H9 (cell line): ENCODE measurements at regions not wholly inside any gene's neighbourhood (a gene's known extent, or its start where the extent isn't known, plus 50 kb on each side); places are given as distances from the start of the nearest gene placed in this dataset.

Experiments used
- DNase-seq: peaks from one replicate; pipeline ENCODE4 v3.0.0-alpha.2; 2017
- H2AFZ ChIP-seq: one replicate; pipeline ENCODE4 v1.6.1; 2013; ENCODE audit warnings: mild to moderate bottlenecking, low read length, control low read depth, moderate library complexity
- H2AK5ac ChIP-seq: 2 replicates; pipeline ENCODE4 v1.6.1; 2013; ENCODE audit warnings: low read length, control low read depth, mixed read lengths; ENCODE audit not compliant: insufficient read length
- H2BK120ac ChIP-seq: one replicate; pipeline ENCODE4 v1.6.1; 2013; ENCODE audit warnings: low read depth, mild to moderate bottlenecking, low read length, control low read depth, inconsistent platforms; ENCODE audit not compliant: poor library complexity, severe bottlenecking
- H2BK12ac ChIP-seq: 2 replicates; pipeline ENCODE4 v1.6.1; 2013; ENCODE audit warnings: low read length, control low read depth, mixed read lengths, low read depth; ENCODE audit not compliant: insufficient read length
- H2BK15ac ChIP-seq: 2 replicates; pipeline ENCODE4 v1.6.1; 2013; ENCODE audit warnings: low read depth, low read length, control low read depth
- H2BK20ac ChIP-seq: one replicate; pipeline ENCODE4 v1.6.1; 2013; ENCODE audit warnings: low read depth, mild to moderate bottlenecking, low read length, control low read depth, inconsistent platforms; ENCODE audit not compliant: poor library complexity, severe bottlenecking
- H2BK5ac ChIP-seq: 2 replicates; pipeline ENCODE4 v1.6.1; 2013; ENCODE audit warnings: low read length, control low read depth, mixed read lengths; ENCODE audit not compliant: insufficient read length
- H3K14ac ChIP-seq: 2 replicates; pipeline ENCODE4 v1.6.1; 2013; ENCODE audit warnings: low read length, control low read depth; ENCODE audit not compliant: insufficient read depth
- H3K18ac ChIP-seq: 2 replicates; pipeline ENCODE4 v1.6.1; 2013; ENCODE audit warnings: low read depth, mild to moderate bottlenecking, mixed read lengths, low read length, control low read depth; ENCODE audit not compliant: insufficient read length
- H3K23ac ChIP-seq: 2 replicates; pipeline ENCODE4 v1.6.1; 2013; ENCODE audit warnings: low read length, control low read depth, mixed read lengths, low read depth; ENCODE audit not compliant: insufficient read length
- H3K23me2 ChIP-seq: 2 replicates; pipeline ENCODE4 v1.6.1; 2013; ENCODE audit warnings: low read depth, mild to moderate bottlenecking, mixed read lengths, low read length, control low read depth; ENCODE audit not compliant: insufficient read length, poor library complexity, severe bottlenecking
- H3K27ac ChIP-seq: 2 replicates; pipeline ENCODE4 v1.5.1; 2013; ENCODE audit warnings: low read length, control low read depth, mixed read lengths, low read depth; ENCODE audit not compliant: insufficient read length
- H3K27me3 ChIP-seq: 2 replicates; pipeline ENCODE4 v1.6.1; 2013; ENCODE audit warnings: low read length, control low read depth, inconsistent platforms; ENCODE audit not compliant: insufficient read depth
- H3K4ac ChIP-seq: 2 replicates; pipeline ENCODE4 v1.6.1; 2013; ENCODE audit warnings: low read depth, mild to moderate bottlenecking, control low read depth, inconsistent platforms, low read length, moderate library complexity
- H3K4me1 ChIP-seq: 2 replicates; pipeline ENCODE4 v1.6.1; 2013; ENCODE audit warnings: low read length, control low read depth, inconsistent platforms; ENCODE audit not compliant: insufficient read depth
- H3K4me2 ChIP-seq: 2 replicates; pipeline ENCODE4 v1.6.1; 2013; ENCODE audit warnings: low read length, control low read depth, mixed read lengths; ENCODE audit not compliant: insufficient read length, insufficient read depth
- H3K56ac ChIP-seq: 2 replicates; pipeline ENCODE4 v1.6.1; 2013; ENCODE audit warnings: low read depth, mild to moderate bottlenecking, mixed read lengths, low read length, control low read depth; ENCODE audit not compliant: insufficient read length
- H3K79me1 ChIP-seq: 2 replicates; pipeline ENCODE4 v1.6.1; 2013; ENCODE audit warnings: low read depth, mild to moderate bottlenecking, moderate library complexity, low read length, control low read depth, inconsistent platforms; ENCODE audit not compliant: insufficient read depth, poor library complexity, severe bottlenecking
- H3K79me2 ChIP-seq: 2 replicates; pipeline ENCODE4 v1.6.1; 2013; ENCODE audit warnings: low read length, control low read depth, inconsistent platforms; ENCODE audit not compliant: insufficient read depth
- H3K9ac ChIP-seq: 2 replicates; pipeline ENCODE4 v1.6.1; 2013; ENCODE audit warnings: low read length, control low read depth, mixed read lengths; ENCODE audit not compliant: insufficient read length; ENCODE audit errors: extremely low read depth
- H3K9me3 ChIP-seq: one replicate; pipeline ENCODE4 v1.6.1; 2013; ENCODE audit warnings: low read depth, low read length, inconsistent platforms; ENCODE audit not compliant: control insufficient read depth
- H3T11ph ChIP-seq: one replicate; pipeline ENCODE4 v1.6.1; 2013; ENCODE audit warnings: mild to moderate bottlenecking, low read length, control low read depth, inconsistent platforms
- H4K20me1 ChIP-seq: one replicate; pipeline ENCODE4 v1.6.1; 2013; ENCODE audit not compliant: control insufficient read depth, insufficient read length, insufficient read depth
- H4K5ac ChIP-seq: 2 replicates; pipeline ENCODE4 v1.6.1; 2013; ENCODE audit warnings: low read depth, mild to moderate bottlenecking, mixed read lengths, low read length, control low read depth; ENCODE audit not compliant: insufficient read length
- H4K8ac ChIP-seq: replicated peaks from 2 replicates; pipeline ENCODE4 v1.6.1; 2013; ENCODE audit warnings: low read length, control low read depth, mixed read lengths, low read depth; ENCODE audit not compliant: insufficient read length
- H4K91ac ChIP-seq: 2 replicates; pipeline ENCODE4 v1.6.1; 2013; ENCODE audit warnings: low read depth, mild to moderate bottlenecking, moderate library complexity, mixed read lengths, low read length, control low read depth; ENCODE audit not compliant: insufficient read length
- H3K27ac Mint-ChIP-seq, 3 experiments: 2 replicates in 2 of 3; 3 replicates in 1 of 3; pipeline ENCODE4 v1.8.0; 2020 to 2021; ENCODE audit warnings: mixed read lengths in 3 of 3, mild to moderate bottlenecking in 1 of 3, moderate library complexity in 1 of 3
- H3K27me3 Mint-ChIP-seq: 2 replicates; pipeline ENCODE4 v1.8.0; 2021; ENCODE audit warnings: low read depth, mild to moderate bottlenecking, moderate library complexity, mixed read lengths
- H3K36me3 Mint-ChIP-seq, 3 experiments: 2 replicates in 2 of 3; 3 replicates in 1 of 3; pipeline ENCODE4 v1.8.0; 2020 to 2021; ENCODE audit warnings: low read depth in 3 of 3, mixed read lengths in 3 of 3; ENCODE audit not compliant: insufficient read depth in 1 of 3
- H3K4me1 Mint-ChIP-seq, 2 experiments: 2 replicates each; pipeline ENCODE4 v1.8.0; 2020; ENCODE audit warnings: mixed read lengths in 2 of 2
- H3K4me3 Mint-ChIP-seq, 2 experiments: 2 replicates in 1 of 2; 3 replicates in 1 of 2; pipeline ENCODE4 v1.8.0; 2020 to 2021; ENCODE audit warnings: mild to moderate bottlenecking in 2 of 2, mixed read lengths in 2 of 2, moderate library complexity in 1 of 2
- H3K9me3 Mint-ChIP-seq, 2 experiments: 2 replicates in 1 of 2; 3 replicates in 1 of 2; pipeline ENCODE4 v1.8.0; 2020; ENCODE audit warnings: mild to moderate bottlenecking in 2 of 2, mixed read lengths in 2 of 2, moderate library complexity in 1 of 2
- CTCF ChIP-seq: fragments of 200-600 bp; sonication (generic); conservative IDR thresholded peaks from 3 replicates; pipeline ENCODE4 v1.8.0; 2021; ENCODE audit warnings: antibody characterized with exemption, mild to moderate bottlenecking
- WGBS: extraction: QIAGEN DNeasy Blood & Tissue Kit; methylation state at CpG from one replicate; pipeline ENCODE4 v1.1.7; 2013; ENCODE audit warnings: missing lambda C conversion rate, low lambda C conversion rate, mixed read lengths; ENCODE audit not compliant: insufficient read length; ENCODE audit errors: extremely low coverage; 5-methylcytosine and 5-hydroxymethylcytosine counted together

GRCh38 chr14:101251812-101252442 is 309.4 kb upstream of the DIO3 start:
- Histone ChIP-seq H2BK20ac (no peak overlapping the region), H2BK15ac (no peak overlapping the region), H3K27ac (no peak overlapping the region), H3K4me1 (no peaks in the 10 kb centered on the region), H3K9me3 (no peaks in the 10 kb centered on the region), H4K91ac (no peak overlapping the region), H4K5ac (no peak overlapping the region), H3K4ac (no peak overlapping the region), H3K79me1 (no peaks in the 10 kb centered on the region), H3K14ac (no peak overlapping the region), H3K18ac (no peak overlapping the region), H3K56ac (no peak overlapping the region), H3K9ac (no peak overlapping the region), H2AK5ac (no peak overlapping the region), H3K23me2 (no peaks in the 10 kb centered on the region), H3K27me3 (no peaks in the 10 kb centered on the region), H4K8ac (no peak overlapping the region), H2BK5ac (no peak overlapping the region), H4K20me1 (no peaks in the 10 kb centered on the region), H2BK12ac (no peak overlapping the region), H2AFZ (no peak overlapping the region), H3T11ph (no peak overlapping the region), H3K23ac (no peak overlapping the region), H2BK120ac (no peak overlapping the region), H3K79me2 (no peaks in the 10 kb centered on the region), H3K4me2 (no peak overlapping the region)
- DNase-seq: no peak
- Mint-ChIP-seq H3K4me3 (no peak overlapping the region), H3K36me3 (no peaks in the 10 kb centered on the region), H3K9me3 (no peaks in the 10 kb centered on the region; a peak in 1 of 5 replicates), H3K27ac (no peak overlapping the region), H3K27me3 (peaks cover 8% of the 10 kb centered on the region), H3K4me1 (peaks cover 0 to 4% of the 10 kb centered on the region in 2 experiments; a peak in 1 of 4 replicates)
- TF ChIP-seq CTCF: no peak
- no CpG with 5 or more reads among the region's 15 CpGs for WGBS
